Ramos (cell line): ENCODE measurements at regions not wholly inside any gene's neighbourhood (a gene's known extent, or its start where the extent isn't known, plus 50 kb on each side); places are given as distances from the start of the nearest gene placed in this dataset.

ENCODE experiments used
- in situ Hi-C: fragments of 300-500 bp; cut with MboI; formaldehyde crosslinking; loops from one replicate; pipeline ENCODE4 v1.14.3; 2022; ENCODE audit warnings: low sequenced_read_pairs; ENCODE audit not compliant: unreplicated experiment

DNA sequence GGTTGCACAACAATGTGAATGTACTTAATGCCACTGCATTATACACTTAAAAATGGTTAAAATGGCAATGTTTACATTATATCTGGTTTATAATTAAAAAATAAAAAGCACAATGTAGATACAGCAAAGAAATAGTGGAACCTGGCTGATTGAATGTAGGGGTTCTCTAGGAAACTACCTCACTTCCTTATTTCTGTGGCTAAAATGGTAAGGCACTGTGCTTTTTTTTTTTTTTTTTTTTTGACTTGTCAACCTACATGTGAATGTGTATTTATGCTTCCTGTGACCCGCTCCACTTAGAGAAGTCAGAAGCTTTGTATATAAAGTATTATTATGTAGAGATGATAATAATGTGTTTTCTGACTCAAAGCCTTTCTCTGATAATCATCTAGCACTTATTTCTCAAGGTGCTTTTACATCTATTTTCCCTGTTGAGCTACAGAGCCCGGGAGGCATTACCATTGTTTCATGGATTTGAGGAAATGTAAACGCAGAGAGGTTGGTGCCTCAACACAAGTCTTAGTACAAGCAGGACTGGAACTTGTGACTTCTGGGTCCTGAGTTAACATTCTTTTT lies 55.0 kb downstream of the SOX4 start:
- in situ Hi-C loops: no loop called here

DNA sequence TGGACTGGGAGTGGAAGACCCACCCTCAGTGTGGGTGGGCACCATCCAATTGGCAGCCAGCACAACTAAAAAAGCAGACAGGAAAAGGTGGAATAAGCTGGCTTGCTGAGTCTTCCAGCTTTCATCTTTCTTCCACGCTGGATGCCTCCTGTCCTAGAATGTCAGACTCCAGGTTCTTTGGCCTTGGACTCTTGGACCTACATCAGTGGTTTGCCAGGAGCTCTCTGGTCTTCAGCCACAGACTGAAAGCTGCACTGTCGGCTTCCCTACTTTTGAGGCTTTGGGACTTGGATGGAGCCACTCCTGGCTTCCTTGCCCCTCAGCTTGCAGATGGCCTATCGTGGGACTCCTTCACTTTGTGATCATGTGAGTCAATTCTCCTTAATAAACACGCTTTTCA lies 59.8 kb downstream of the SOX4 start:
- in situ Hi-C loops: no loop called here

- in situ Hi-C loops: no loop called here
Observed at GRCh38 chr6:21653905-21654304, 60.4 kb downstream of the SOX4 start.

- in situ Hi-C loops: no loop called here
Observed at GRCh38 chr6:21654361-21654760, 60.8 kb downstream of the SOX4 start.

DNA sequence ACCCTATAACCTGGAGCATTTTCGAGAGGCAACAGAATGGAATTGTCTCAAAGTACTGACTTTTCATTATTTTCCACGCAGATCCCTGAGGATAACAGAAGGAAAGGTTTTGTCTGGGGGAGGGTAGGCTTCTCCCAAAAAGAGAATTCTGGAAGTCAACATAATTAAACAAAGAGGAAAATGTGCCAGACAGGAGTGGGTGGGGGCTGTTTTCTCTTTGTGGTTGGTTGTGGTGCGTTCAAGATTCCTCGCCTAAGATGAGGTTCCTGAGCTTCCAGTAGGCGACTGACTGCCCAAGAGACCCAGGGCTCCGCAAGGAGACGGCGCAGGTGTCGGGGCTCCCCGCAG lies 70.4 kb downstream of the SOX4 start:
- in situ Hi-C loops: no loop called here

DNA sequence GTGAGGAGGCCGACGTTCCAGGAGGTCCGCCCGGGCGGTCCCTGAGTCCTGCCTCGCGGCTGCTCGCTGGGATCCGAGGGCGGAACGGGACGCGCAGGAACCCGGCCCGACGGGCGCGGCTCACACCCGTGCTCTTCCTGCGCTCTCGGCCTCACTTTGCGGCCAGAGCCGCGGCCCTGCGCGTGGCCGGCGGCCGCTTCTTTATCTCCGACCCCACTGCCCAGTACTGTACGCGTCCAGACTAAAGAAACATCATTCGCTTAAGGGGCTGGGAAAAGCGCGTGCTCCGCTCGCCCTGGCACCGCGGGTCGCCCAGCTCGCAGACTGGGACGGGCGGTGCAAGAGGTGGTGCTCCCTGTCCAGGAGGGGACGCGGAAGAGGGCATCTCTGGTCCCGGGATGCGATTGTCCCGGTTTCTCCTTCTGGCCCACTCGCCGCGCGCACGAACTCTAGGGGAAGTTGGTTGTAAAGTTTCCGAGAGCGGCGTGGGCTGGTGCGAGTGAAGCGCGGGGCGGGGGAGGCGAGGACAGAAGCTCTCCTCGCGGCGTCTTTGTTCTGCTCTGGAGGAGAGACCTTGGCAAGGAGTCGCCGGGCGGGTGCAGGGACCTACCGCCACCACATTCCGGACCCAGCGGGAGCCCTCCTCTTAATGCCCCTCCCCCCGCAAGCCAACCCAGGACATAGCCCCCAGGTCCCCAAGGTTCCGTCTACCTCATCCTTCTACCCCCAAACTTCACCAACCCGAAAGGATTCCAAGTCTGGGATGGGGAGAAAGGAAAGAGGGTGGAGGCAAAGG lies 71.0 kb downstream of the SOX4 start:
- in situ Hi-C loops: no loop called here

DNA sequence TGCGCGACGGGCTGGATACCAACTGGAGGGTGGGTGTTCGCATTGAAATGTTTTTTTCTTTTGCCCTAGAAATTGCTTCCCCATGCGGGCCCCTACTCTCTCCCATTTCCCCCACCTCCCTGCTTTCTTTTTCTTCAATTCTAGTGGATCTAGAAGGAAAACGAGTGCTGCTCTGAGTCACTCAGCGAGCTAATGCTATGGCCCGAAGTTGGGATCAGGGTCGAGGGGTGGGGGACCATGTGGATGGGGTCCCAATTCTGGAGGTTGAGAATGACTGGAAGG lies 71.5 kb downstream of the SOX4 start:
- in situ Hi-C loops: no loop called here

DNA sequence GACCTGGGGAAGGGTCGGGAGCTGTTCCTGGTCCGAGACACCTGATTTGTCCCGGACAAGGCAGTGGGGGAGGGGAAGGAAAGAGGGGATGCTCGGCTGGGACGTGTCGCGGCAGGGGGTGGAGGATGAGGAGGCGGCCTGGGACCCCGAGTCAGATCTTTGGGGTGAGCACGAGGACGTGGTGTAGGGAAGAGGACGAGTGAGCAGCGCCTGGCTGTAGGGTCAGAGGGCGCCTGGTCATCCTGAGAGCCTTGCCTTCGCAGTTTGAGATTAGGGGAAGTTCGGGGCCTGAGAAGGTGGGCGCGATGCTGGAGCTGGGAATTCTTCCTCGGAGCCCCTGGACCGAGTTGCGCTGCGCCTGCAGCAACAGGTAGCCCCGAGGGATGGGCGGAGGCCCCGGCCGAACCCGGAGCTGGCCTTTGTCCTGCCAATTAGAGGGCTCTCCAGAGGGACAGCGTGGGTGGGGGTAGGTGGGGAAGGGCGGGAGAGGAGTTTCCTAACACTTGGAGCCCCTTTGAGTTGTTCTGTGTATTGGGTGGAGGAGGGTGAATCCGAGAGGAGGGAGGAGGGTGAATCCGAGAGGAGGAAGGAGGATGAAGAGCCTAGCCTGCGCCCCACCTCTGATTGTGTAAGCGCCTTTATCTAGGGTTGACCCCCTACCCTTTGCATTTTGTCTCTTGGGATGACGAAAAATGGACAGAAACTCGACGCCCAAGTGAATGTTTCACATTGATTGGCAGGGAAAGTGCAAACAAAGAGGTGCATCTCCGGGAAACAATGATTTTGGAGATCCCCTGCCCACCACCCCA lies 72.0 kb downstream of the SOX4 start:
- in situ Hi-C loops: no loop called here

- in situ Hi-C loops: no loop called here
Observed at GRCh38 chr6:21666201-21666691, 72.7 kb downstream of the SOX4 start.

- in situ Hi-C loops: no loop called here
Observed at GRCh38 chr6:21666853-21667681, 73.5 kb downstream of the SOX4 start.

DNA sequence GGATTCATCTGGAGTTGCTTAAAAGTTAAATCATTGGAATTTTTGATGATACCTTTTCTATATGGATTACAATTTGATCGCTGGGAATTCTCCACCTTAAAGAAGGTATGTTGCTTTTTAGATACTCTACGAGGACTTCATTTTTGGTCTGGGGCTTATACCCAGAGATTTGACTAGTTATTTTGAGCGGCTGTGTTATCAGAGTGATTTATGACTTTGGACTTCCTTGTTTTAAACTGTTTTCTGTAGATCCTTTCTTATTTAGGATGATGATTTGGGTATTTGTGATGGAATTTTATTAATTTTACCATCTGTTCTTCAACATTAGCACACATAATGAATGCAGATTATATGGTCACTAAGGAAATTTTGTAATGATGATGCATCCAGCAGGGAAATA lies 75.2 kb downstream of the SOX4 start:
- in situ Hi-C loops: no loop called here

DNA sequence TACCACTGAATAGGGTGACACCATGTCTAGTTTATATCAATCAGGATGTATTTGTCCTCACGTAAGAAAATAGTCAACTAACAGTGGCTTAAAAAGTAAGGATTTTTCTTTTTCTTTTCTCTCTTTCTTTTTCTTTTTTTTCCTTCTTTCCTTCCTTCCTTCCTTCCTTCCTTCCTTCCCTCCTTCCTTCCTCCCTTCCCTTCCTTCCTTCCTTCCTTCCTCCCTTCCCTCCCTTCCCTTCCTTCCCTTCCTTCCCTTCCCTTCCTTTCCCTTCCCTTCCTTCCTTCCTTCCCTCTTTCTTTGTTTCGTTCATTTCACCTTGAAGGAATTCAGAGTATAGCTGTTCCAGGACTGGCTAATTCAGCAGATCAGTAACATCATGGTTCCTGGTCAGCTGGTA lies 83.2 kb downstream of the SOX4 start:
- in situ Hi-C loops: no loop called here

DNA sequence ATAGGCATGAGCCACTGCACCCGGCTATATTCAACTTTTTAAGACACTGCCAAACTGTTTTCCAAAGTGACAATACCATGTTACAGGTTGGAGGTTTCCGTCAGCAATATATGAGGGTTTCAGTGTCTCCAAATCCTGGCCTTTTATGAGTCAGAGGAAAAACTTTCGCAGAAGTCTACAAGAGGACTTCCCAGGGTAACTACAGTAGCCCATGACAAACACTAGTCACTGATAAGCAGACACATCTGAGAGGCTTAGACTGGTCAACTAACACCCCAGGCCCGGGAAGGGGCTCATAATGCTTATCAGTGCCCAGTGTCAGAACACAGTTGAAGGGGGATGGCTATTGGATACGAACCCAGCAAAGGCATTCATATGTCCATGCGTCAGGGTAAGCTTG lies 85.4 kb downstream of the SOX4 start:
- in situ Hi-C loops: no loop called here

- in situ Hi-C loops: no loop called here
Observed at GRCh38 chr6:21679761-21680265, 86.3 kb downstream of the SOX4 start.

DNA sequence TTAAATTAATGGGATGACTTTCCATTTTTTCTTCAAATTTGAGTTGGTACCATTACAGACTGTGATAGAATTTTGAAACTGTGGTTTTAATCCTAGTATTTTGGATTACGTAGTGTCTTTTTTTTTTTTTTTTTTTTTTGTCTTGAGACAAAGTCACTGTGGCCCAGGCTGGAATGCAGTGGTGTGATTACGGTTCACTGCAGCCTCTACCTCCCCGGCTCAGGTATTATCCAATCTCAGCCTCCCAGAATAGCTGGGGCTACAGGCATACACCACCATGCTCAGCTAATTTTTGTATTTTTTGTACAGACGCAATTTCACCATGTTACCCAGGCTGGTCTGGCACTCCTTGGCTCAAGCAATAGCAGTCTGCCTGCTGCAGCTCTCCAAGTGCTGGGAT lies 87.1 kb downstream of the SOX4 start:
- in situ Hi-C loops: no loop called here

GRCh38 chr6:21690489-21690888 lies 96.9 kb downstream of the SOX4 start:
- in situ Hi-C loops: no loop called here

GRCh38 chr6:21691685-21692346 lies 98.3 kb downstream of the SOX4 start:
- in situ Hi-C loops: no loop called here

DNA sequence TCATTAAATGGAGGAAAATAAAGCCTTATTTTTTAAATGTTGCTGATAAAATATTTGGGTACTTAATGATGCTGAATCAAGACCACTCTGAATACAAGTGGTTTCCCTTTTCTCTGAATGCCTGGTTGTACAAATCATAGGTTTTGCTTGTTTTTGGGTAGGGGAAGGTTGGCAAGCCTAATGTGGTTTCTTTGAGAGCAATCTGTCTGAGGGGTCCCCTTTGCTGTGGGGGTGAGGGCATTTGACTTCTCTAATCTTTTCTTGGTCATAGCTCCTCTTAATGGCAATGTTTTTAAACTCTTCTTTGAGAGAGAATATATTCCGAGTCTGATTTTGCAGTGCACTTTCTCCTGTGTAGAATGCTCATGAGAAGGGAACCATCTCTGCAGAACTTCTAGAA lies 99.2 kb downstream of the SOX4 start:
- in situ Hi-C loops: no loop called here

DNA sequence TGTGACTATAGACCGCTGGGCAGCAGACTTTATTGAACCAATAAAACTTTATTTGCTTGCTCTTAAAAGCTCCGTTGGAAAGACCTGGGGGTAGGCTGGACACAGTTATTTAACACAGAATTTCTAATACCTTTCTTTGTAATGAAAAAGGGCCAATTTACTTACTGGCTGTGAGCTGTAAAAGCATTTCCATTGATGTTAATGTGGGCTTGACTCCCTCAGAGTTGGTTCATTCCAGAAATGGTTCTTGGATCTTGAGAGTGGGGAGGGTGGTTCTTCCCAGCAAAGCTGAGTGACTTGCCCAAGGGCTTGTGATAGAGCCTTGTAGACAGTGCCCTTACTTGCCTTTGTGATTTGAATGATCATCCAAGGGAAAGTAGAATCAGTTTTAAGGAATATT lies 100.6 kb downstream of the SOX4 start:
- in situ Hi-C loops: no loop called here
